Astrocyte of the spinal cord (primary cell): ENCODE measurements at regions not wholly inside any gene's neighbourhood (a gene's known extent, or its start where the extent isn't known, plus 50 kb on each side); places are given as distances from the start of the nearest gene placed in this dataset.

Experiments
- DNase-seq: peaks from one replicate; pipeline ENCODE4 v3.0.0; 2011; ENCODE audit warnings: low read depth, low spot score
- H3K4me3 ChIP-seq: 2 replicates; pipeline ENCODE4 v1.5.1; 2011; ENCODE audit warnings: low read depth, mild to moderate bottlenecking, low read length, moderate library complexity
- CTCF ChIP-seq: IDR thresholded peaks from 2 replicates; pipeline ENCODE4 v1.5.1; 2012; ENCODE audit warnings: low read depth, mild to moderate bottlenecking, low read length, inconsistent platforms
- in situ Hi-C: cut with HindIII; loops from 2 replicates; pipeline ENCODE4 v1.10.0; 2017; ENCODE audit warnings: low sequenced_read_pairs

- TF ChIP-seq CTCF: no peak
- no peak overlapping the region for H3K4me3 ChIP-seq
- DNase-seq: no peak
- in situ Hi-C loops: no loop called here
Measured at GRCh38 chr3:74465715-74466410, 148.6 kb downstream of the CNTN3 start.

GRCh38 chr3:74463515-74463914 lies 150.9 kb downstream of the CNTN3 start:
- TF ChIP-seq CTCF: no peak
- H3K4me3 ChIP-seq: no peak overlapping the region
- no peak for DNase-seq
- in situ Hi-C loops: no loop called here

GRCh38 chr3:74456166-74456565 lies 158.3 kb downstream of the CNTN3 start:
- no peak for TF ChIP-seq CTCF
- no peak for DNase-seq
- in situ Hi-C loops: no loop called here
- H3K4me3 ChIP-seq: no peak overlapping the region

GRCh38 chr3:74447221-74447620 lies 167.2 kb downstream of the CNTN3 start:
- no peak for DNase-seq
- in situ Hi-C loops: no loop called here
- no peak for TF ChIP-seq CTCF
- no peak overlapping the region for H3K4me3 ChIP-seq

- no peak for TF ChIP-seq CTCF
- no peak for DNase-seq
- in situ Hi-C loops: no loop called here
- H3K4me3 ChIP-seq: no peak overlapping the region
Measured at GRCh38 chr3:74445541-74445940, 168.9 kb downstream of the CNTN3 start.

- no peak for DNase-seq
- in situ Hi-C loops: no loop called here
- H3K4me3 ChIP-seq: no peak overlapping the region
- no peak for TF ChIP-seq CTCF
Measured at GRCh38 chr3:74443102-74443501, 171.4 kb downstream of the CNTN3 start.
